CD14-positive monocyte (primary cell): ENCODE measurements at regions not wholly inside any gene's neighbourhood (a gene's known extent, or its start where the extent isn't known, plus 50 kb on each side); places are given as distances from the start of the nearest gene placed in this dataset.

Source experiments
- DNase-seq, 3 donors: peaks; one replicate each; pipeline ENCODE4 v3.0.0-alpha.2; 2011 to 2022
- H2AFZ ChIP-seq: 2 replicates; pipeline ENCODE4 v1.6.0; 2012; ENCODE audit warnings: mild to moderate bottlenecking, low read depth, low read length, inconsistent platforms; ENCODE audit not compliant: insufficient read depth, poor library complexity, severe bottlenecking
- H3K27ac ChIP-seq, 2 donors: 1 replicate in 1 of 2; 2 replicates in 1 of 2; pipeline ENCODE4 v1.5.1; 2012 to 2013; ENCODE audit warnings: low read length in 2 of 2, control low read depth in 1 of 2, inconsistent platforms in 1 of 2, low read depth in 1 of 2, mild to moderate bottlenecking in 1 of 2
- H3K27me3 ChIP-seq, 2 donors: one replicate each; pipeline versions ENCODE4 v1.6.0 to v1.6.1; 2011 to 2013; ENCODE audit warnings: low read length in 2 of 2; ENCODE audit not compliant: control insufficient read depth in 2 of 2, insufficient read depth in 2 of 2
- H3K36me3 ChIP-seq, 2 donors: replicated peaks in 1 of 2; 1 replicate in 1 of 2; 2 replicates in 1 of 2; pipeline versions ENCODE4 v1.5.1 to v1.6.1; 2012 to 2013; ENCODE audit warnings: low read length in 2 of 2, control low read depth in 1 of 2, inconsistent platforms in 1 of 2, mild to moderate bottlenecking in 1 of 2; ENCODE audit not compliant: insufficient read depth in 2 of 2, control insufficient read depth in 1 of 2
- H3K4me1 ChIP-seq, 2 donors: 1 replicate in 1 of 2; 2 replicates in 1 of 2; pipeline versions ENCODE4 v1.5.1 to v1.6.1; 2012 to 2013; ENCODE audit warnings: low read length in 2 of 2, control low read depth in 1 of 2, inconsistent platforms in 1 of 2, mild to moderate bottlenecking in 1 of 2, moderate library complexity in 1 of 2; ENCODE audit not compliant: insufficient read depth in 2 of 2, control insufficient read depth in 1 of 2
- H3K4me2 ChIP-seq: replicated peaks from 2 replicates; pipeline ENCODE3; 2012; ENCODE audit warnings: low read length, moderate library complexity, mild to moderate bottlenecking; ENCODE audit not compliant: poor library complexity, severe bottlenecking; ENCODE audit errors: extremely low read depth
- H3K4me3 ChIP-seq, 3 experiments: fragments of 200-600 bp in 1 of 3; sonication (generic) in 1 of 3; replicated peaks in 1 of 3; 1 replicate in 2 of 3; 2 replicates in 1 of 3; pipeline ENCODE4 v1.5.1; 2011 to 2013; ENCODE audit warnings: low read length in 3 of 3, mild to moderate bottlenecking in 3 of 3, control low read depth in 2 of 3, low read depth in 2 of 3, inconsistent platforms in 1 of 3, moderate library complexity in 1 of 3
- H3K79me2 ChIP-seq: 2 replicates; pipeline ENCODE4 v1.6.0; 2012; ENCODE audit warnings: mild to moderate bottlenecking, control low read depth, inconsistent platforms, low read length, moderate library complexity; ENCODE audit not compliant: insufficient read depth
- H3K9ac ChIP-seq: 2 replicates; pipeline ENCODE4 v1.6.0; 2017; ENCODE audit warnings: low read length, mild to moderate bottlenecking; ENCODE audit not compliant: insufficient read depth, poor library complexity, severe bottlenecking
- H3K9me3 ChIP-seq, 2 donors: replicated peaks in 1 of 2; 1 replicate in 1 of 2; 2 replicates in 1 of 2; pipeline versions ENCODE4 v1.5.1 to v1.6.1; 2012 to 2013; ENCODE audit warnings: low read length in 2 of 2, control low read depth in 1 of 2; ENCODE audit not compliant: control insufficient read depth in 1 of 2, insufficient read depth in 1 of 2
- H4K20me1 ChIP-seq: 2 replicates; pipeline ENCODE4 v1.6.0; 2012; ENCODE audit warnings: mild to moderate bottlenecking, low read length, control low read depth, moderate library complexity; ENCODE audit not compliant: insufficient read depth
- H3K27ac Mint-ChIP-seq, 7 donors: one replicate each; pipeline ENCODE4 v1.8.0; 2020; ENCODE audit warnings: mild to moderate bottlenecking in 7 of 7, mixed read lengths in 7 of 7, moderate library complexity in 6 of 7, inconsistent platforms in 2 of 7
- H3K27me3 Mint-ChIP-seq, 3 donors: one replicate each; pipeline ENCODE4 v1.8.0; 2021 to 2022; ENCODE audit warnings: low read depth in 3 of 3, mild to moderate bottlenecking in 3 of 3, mixed read lengths in 3 of 3, moderate library complexity in 3 of 3, inconsistent platforms in 1 of 3
- H3K36me3 Mint-ChIP-seq, 2 donors: one replicate each; pipeline ENCODE4 v1.8.0; 2020; ENCODE audit warnings: mixed read lengths in 2 of 2, inconsistent platforms in 1 of 2, mild to moderate bottlenecking in 1 of 2
- H3K4me1 Mint-ChIP-seq: one replicate; pipeline ENCODE4 v1.8.0; 2020; ENCODE audit warnings: mild to moderate bottlenecking, mixed read lengths
- H3K4me3 Mint-ChIP-seq, 2 donors: one replicate each; pipeline ENCODE4 v1.8.0; 2020; ENCODE audit warnings: mild to moderate bottlenecking in 2 of 2, mixed read lengths in 2 of 2, moderate library complexity in 1 of 2
- H3K9me3 Mint-ChIP-seq, 7 donors: one replicate each; pipeline ENCODE4 v1.8.0; 2020 to 2022; ENCODE audit warnings: mixed read lengths in 7 of 7, mild to moderate bottlenecking in 6 of 7, moderate library complexity in 6 of 7, inconsistent platforms in 2 of 7
- WGBS: methylation state at CpG from one replicate; pipeline ENCODE4 v1.1.5; 2013; ENCODE audit warnings: missing lambda C conversion rate; ENCODE audit not compliant: insufficient coverage; 5-methylcytosine and 5-hydroxymethylcytosine counted together
- intact Hi-C, 2 donors: fragments of 100-400 bp; cut with micrococcal nuclease; formaldehyde crosslinking; loops; one replicate each; pipeline versions ENCODE4 v1.15.0 to v1.15.1; 2023
- TF ChIP-seq, protein P1 (sequence below): fragments of 200-600 bp; IDR thresholded peaks from one replicate; pipeline ENCODE4 v1.8.0; 2022; ENCODE audit warnings: antibody characterized with exemption, mild to moderate bottlenecking

DNA sequence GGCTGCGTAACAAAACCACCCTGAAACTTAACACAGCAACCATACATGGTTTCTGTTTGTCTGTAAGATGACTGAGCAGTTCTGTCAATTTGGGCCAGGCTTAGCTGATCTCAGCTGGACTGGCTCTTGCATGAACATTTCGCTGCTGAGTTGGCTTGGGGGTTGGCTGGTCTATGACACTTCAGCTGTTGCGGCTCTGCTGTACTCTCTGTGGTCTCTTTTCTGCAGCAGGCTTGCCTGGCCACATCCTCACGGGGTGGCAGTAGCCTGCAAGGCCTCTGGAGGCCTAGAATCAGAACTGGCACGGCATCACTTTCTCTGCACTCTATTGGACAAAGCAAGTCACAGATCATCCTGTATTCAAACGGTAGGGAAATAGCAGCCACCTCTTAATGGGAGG, 216.2 kb downstream of the BCL11B start:
- Histone ChIP-seq H3K4me3 (no peak overlapping the region), H3K36me3 (peaks cover 1 to 6% of the 10 kb centered on the region in 2 donors), H3K4me2 (no peak overlapping the region), H3K79me2 (no peaks in the 10 kb centered on the region), H3K4me1 (peaks cover 0 to 3% of the 10 kb centered on the region in 2 donors), H3K27ac (no peak overlapping the region), H2AFZ (no peak overlapping the region), H3K27me3 (no peaks in the 10 kb centered on the region), H4K20me1 (no peaks in the 10 kb centered on the region), H3K9me3 (peaks cover 10 to 15% of the 10 kb centered on the region in 2 donors), H3K9ac (no peak overlapping the region)
- Mint-ChIP-seq H3K9me3 (peaks cover 10 to 28% (median 22%) of the 10 kb centered on the region in 7 donors), H3K27me3 (peaks cover 0 to 4% (median 0%) of the 10 kb centered on the region in 3 donors), H3K4me3 (no peak overlapping the region), H3K4me1 (peaks cover 11% of the 10 kb centered on the region), H3K27ac (no peak overlapping the region), H3K36me3 (peaks cover 13 to 25% of the 10 kb centered on the region in 2 donors)
- no peak for DNase-seq
- intact Hi-C loops, result no loop called here
- TF ChIP-seq, protein P1, sequence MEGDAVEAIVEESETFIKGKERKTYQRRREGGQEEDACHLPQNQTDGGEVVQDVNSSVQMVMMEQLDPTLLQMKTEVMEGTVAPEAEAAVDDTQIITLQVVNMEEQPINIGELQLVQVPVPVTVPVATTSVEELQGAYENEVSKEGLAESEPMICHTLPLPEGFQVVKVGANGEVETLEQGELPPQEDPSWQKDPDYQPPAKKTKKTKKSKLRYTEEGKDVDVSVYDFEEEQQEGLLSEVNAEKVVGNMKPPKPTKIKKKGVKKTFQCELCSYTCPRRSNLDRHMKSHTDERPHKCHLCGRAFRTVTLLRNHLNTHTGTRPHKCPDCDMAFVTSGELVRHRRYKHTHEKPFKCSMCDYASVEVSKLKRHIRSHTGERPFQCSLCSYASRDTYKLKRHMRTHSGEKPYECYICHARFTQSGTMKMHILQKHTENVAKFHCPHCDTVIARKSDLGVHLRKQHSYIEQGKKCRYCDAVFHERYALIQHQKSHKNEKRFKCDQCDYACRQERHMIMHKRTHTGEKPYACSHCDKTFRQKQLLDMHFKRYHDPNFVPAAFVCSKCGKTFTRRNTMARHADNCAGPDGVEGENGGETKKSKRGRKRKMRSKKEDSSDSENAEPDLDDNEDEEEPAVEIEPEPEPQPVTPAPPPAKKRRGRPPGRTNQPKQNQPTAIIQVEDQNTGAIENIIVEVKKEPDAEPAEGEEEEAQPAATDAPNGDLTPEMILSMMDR, result no peak
- 83% methylated on average over 4 of the region's 6 CpGs for WGBS

DNA sequence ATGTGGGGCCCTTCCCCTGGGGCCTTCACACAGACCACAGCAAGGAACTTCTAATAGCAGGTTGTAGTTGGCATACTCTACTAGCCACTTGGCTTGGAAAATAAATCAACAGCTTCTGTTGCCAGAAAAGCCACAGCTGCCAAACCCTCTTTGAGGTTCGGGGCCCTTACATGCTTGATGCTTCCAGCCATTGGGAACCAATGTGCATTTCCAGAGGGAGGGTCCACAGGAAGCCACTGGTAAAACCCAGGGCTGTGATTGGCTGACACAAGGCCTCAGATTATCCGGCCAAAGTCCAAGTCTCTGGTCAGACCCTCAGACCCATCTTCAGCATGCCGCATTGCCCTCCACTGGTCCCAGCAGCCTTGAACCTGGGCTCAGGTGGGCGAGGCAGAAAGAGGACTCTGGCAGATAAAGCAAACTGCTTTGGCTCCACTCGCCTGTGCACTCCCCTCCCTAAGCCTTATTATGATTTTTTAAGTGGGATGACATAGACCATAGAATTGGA, 214.4 kb downstream of the BCL11B start:
- Histone ChIP-seq H3K27me3 (no peaks in the 10 kb centered on the region), H3K4me1 (peaks cover 0 to 3% of the 10 kb centered on the region in 2 donors), H3K36me3 (peaks cover 3 to 20% of the 10 kb centered on the region in 2 donors), H3K4me2 (no peak overlapping the region), H3K9ac (no peak overlapping the region), H3K9me3 (peaks cover 5 to 10% of the 10 kb centered on the region in 2 donors), H4K20me1 (no peaks in the 10 kb centered on the region), H3K79me2 (no peaks in the 10 kb centered on the region), H2AFZ (no peak overlapping the region), H3K4me3 (no peak overlapping the region), H3K27ac (no peak overlapping the region)
- H3K36me3 Mint-ChIP-seq, result peaks cover 31 to 40% of the 10 kb centered on the region in 2 donors
- intact Hi-C loops, result no loop called here
- H3K4me1 Mint-ChIP-seq, result peaks cover 11% of the 10 kb centered on the region
- peaks cover 0 to 9% (median 3%) of the 10 kb centered on the region in 3 donors for H3K27me3 Mint-ChIP-seq
- H3K27ac Mint-ChIP-seq, result no peak overlapping the region
- H3K9me3 Mint-ChIP-seq, result peaks cover 8 to 18% (median 15%) of the 10 kb centered on the region in 7 donors
- WGBS, result 100% methylated on average over 3 of the region's 5 CpGs
- TF ChIP-seq, protein P1, result no peak
- no peak overlapping the region for H3K4me3 Mint-ChIP-seq
- no peak for DNase-seq
